Colonic mucosa (tissue), 4 donors: ENCODE measurements at regions not wholly inside any gene's neighbourhood (a gene's known extent, or its start where the extent isn't known, plus 50 kb on each side); places are given as distances from the start of the nearest gene placed in this dataset.

Source experiments
- DNase-seq: peaks from one replicate; pipeline ENCODE4 v3.0.0-alpha.2; 2020
- H3K27ac ChIP-seq: fragments of 200-600 bp; one replicate; pipeline ENCODE4 v1.8.0; 2021
- H3K27me3 ChIP-seq: fragments of 200-600 bp; one replicate; pipeline ENCODE4 v1.8.0; 2021
- H3K36me3 ChIP-seq: fragments of 200-600 bp; one replicate; pipeline ENCODE4 v1.8.0; 2021
- H3K4me1 ChIP-seq: fragments of 200-600 bp; one replicate; pipeline ENCODE4 v1.8.0; 2021; ENCODE audit warnings: mild to moderate bottlenecking
- H3K4me3 ChIP-seq: fragments of 200-600 bp; one replicate; pipeline ENCODE4 v1.8.0; 2021
- H3K9ac ChIP-seq, 2 donors: one replicate each; pipeline ENCODE4 v1.7.0; 2013; ENCODE audit warnings: control low read depth in 2 of 2, low read depth in 2 of 2, low read length in 2 of 2
- H3K9me3 ChIP-seq: fragments of 200-600 bp; one replicate; pipeline ENCODE4 v1.8.0; 2021
- intact Hi-C: fragments of 100-400 bp; cut with DNase I; formaldehyde crosslinking; loops from one replicate; pipeline ENCODE4 v1.14.1; 2022
- TF ChIP-seq, protein P1 (sequence below): fragments of 200-600 bp; IDR thresholded peaks from one replicate; pipeline ENCODE4 v1.8.0; 2022; ENCODE audit warnings: antibody characterized with exemption, mild to moderate bottlenecking
- donor health status: healthy.
- donor health status: DM: no; HTN: no; CAD: no.
- donor health status: DM: no; HTN: no; CAD: no.

DNA sequence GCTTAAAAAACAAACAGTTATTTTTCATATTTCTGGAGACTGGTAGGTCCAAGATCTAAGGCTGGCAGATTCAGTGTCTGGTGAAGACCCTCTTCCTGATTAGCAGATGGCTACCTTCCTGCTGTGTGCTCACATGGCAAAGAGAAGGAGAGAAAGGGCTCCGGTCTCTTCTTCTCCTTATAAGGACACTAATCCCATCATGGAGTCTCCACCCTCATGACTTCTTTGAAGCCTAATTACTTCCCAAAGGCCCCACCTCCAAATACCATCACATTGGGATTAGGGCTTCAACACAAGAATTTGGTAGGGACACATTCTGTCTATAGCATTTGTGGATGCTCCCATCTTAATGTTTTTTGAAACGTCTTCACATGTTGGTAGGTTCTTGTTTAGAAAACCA is 391.1 kb downstream of the TMEM161B start:
- H3K36me3 ChIP-seq, result no peaks in the 10 kb centered on the region

DNA sequence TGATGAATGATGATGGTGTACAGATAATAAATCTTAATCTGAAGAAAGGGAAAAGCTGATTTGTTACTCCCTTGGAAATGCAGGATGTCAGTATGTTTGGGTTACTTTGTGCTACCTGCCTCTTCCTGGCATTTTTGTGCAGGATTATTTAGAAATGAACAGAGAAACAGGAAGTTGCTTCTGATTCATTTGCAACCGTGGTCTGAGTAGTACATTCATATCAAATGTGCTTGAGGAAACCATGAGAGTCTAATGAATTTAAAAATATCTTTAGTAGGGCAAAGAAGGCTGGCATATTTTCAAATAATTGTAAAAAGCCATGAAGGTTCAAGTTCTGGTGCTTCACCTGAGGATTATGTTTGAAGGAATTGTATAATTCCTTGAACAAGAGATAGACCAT is 391.6 kb downstream of the TMEM161B start:
- Histone ChIP-seq H3K9me3 (no peaks in the 10 kb centered on the region), H3K27me3 (no peaks in the 10 kb centered on the region), H3K27ac (no peak overlapping the region), H3K9ac (no peak overlapping the region), H3K36me3 (no peaks in the 10 kb centered on the region), H3K4me3 (no peak overlapping the region), H3K4me1 (no peaks in the 10 kb centered on the region)
- intact Hi-C loops, result no loop called here
- DNase-seq, result no peak
- TF ChIP-seq, protein P1, sequence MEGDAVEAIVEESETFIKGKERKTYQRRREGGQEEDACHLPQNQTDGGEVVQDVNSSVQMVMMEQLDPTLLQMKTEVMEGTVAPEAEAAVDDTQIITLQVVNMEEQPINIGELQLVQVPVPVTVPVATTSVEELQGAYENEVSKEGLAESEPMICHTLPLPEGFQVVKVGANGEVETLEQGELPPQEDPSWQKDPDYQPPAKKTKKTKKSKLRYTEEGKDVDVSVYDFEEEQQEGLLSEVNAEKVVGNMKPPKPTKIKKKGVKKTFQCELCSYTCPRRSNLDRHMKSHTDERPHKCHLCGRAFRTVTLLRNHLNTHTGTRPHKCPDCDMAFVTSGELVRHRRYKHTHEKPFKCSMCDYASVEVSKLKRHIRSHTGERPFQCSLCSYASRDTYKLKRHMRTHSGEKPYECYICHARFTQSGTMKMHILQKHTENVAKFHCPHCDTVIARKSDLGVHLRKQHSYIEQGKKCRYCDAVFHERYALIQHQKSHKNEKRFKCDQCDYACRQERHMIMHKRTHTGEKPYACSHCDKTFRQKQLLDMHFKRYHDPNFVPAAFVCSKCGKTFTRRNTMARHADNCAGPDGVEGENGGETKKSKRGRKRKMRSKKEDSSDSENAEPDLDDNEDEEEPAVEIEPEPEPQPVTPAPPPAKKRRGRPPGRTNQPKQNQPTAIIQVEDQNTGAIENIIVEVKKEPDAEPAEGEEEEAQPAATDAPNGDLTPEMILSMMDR, result no peak

More for the DNA sequence above, 391.1 kb downstream of the TMEM161B start:
- Histone ChIP-seq H3K4me3 (no peak overlapping the region), H3K27me3 (no peaks in the 10 kb centered on the region), H3K27ac (no peak overlapping the region), H3K4me1 (no peaks in the 10 kb centered on the region), H3K9ac (no peak overlapping the region), H3K9me3 (no peaks in the 10 kb centered on the region)
- intact Hi-C loops, result no loop called here
- DNase-seq, result no peak
- TF ChIP-seq, protein P1, result no peak

DNA sequence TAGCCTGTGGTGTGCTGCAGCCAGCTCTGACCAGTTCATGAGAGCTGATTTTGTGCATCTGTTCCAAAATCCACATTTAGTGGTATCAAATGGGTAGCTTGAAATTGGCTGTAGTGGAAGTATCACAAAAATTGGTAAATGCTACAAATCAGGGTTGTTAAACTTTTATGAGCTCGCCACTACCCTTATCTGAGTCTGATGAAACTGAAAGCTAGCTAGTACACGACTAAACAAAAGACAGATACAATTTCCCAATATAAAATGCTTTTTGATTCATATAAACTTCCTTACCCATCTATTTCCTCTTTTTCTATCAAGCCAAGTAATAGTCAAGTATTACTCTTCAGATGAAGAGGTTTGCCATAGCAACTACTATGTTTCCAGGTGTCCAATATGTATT is 392.0 kb downstream of the TMEM161B start:
- H3K4me1 ChIP-seq, result no peaks in the 10 kb centered on the region
- H3K9ac ChIP-seq, result no peak overlapping the region
- TF ChIP-seq, protein P1, result no peak
- H3K4me3 ChIP-seq, result no peak overlapping the region
- H3K36me3 ChIP-seq, result no peaks in the 10 kb centered on the region
- no peaks in the 10 kb centered on the region for H3K9me3 ChIP-seq
- intact Hi-C loops, result no loop called here
- no peak overlapping the region for H3K27ac ChIP-seq
- DNase-seq, result no peak
- no peaks in the 10 kb centered on the region for H3K27me3 ChIP-seq

DNA sequence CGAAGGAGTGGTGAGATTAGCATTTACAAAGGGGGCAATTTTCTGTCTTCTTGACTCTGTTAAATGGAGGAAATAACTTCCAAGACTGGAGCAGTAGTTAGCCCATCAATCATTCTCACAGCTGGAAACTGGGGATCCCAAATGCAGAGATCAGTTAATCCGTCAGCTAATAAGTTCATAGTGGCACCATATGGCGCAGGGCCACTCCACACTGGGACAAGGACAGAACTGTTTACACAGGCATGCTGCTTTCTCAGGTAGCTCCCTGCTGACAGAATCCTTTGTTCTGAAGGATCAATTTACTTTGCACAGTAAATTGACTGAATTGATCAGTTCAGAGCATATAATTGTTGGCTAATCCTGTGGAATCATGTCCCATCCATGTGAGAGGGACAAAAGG is 395.7 kb downstream of the TMEM161B start:
- H3K9ac ChIP-seq, result no peak overlapping the region
- intact Hi-C loops, result no loop called here
- no peak for DNase-seq
- no peaks in the 10 kb centered on the region for H3K4me1 ChIP-seq
- H3K9me3 ChIP-seq, result no peaks in the 10 kb centered on the region
- H3K27ac ChIP-seq, result no peak overlapping the region
- H3K36me3 ChIP-seq, result no peaks in the 10 kb centered on the region
- TF ChIP-seq, protein P1, result no peak
- no peaks in the 10 kb centered on the region for H3K27me3 ChIP-seq
- no peak overlapping the region for H3K4me3 ChIP-seq

DNA sequence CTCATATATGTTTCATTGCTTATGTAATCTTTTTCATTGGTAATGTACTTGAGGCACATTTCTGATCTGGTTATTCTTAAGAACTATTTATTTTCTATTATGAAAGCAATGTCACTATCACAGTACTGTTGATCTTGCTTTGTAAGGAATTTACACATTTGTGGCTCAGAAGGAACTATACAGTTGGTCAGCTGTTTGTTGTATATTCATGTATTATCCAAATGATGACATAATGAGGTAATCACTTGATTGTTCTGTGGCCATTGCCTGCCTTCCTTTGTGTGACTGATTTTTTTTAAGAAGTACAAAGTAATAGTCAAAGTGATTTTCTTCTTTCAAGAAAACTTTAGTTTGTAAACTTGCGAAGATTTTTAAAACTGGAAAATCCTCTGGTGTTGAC is 399.9 kb downstream of the TMEM161B start:
- Histone ChIP-seq H3K9me3 (no peaks in the 10 kb centered on the region), H3K9ac (no peak overlapping the region), H3K27ac (no peak overlapping the region), H3K36me3 (no peaks in the 10 kb centered on the region), H3K4me3 (no peak overlapping the region), H3K27me3 (no peaks in the 10 kb centered on the region), H3K4me1 (no peaks in the 10 kb centered on the region)
- DNase-seq, result no peak
- TF ChIP-seq, protein P1, result no peak
- intact Hi-C loops, result no loop called here

DNA sequence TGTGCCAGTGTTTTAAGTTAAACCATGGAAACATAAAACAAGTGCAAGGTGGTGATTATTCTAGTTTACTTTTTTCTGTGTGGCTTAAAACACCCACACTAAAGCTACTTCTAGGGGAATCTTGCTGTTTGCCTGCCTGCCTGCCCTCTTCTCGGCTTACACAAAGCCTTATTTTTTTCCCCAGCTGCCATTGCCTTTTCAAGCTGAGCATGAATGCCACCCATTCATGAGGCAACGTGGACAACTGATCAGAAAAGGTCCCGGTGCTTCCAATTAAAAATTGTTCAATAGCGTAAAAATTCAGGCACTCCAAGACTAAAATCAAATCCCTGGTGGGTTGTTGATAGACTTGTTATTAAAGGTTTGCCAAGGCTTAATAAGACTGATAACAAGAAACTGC is 401.4 kb downstream of the TMEM161B start:
- H3K9ac ChIP-seq, result no peak overlapping the region
- no peak overlapping the region for H3K27ac ChIP-seq
- no peaks in the 10 kb centered on the region for H3K36me3 ChIP-seq
- no peaks in the 10 kb centered on the region for H3K9me3 ChIP-seq
- H3K4me3 ChIP-seq, result no peak overlapping the region
- no peaks in the 10 kb centered on the region for H3K27me3 ChIP-seq
- no peak for DNase-seq
- TF ChIP-seq, protein P1, result no peak
- intact Hi-C loops, result no loop called here
- no peaks in the 10 kb centered on the region for H3K4me1 ChIP-seq
